Neuronal stem cell (in vitro differentiated cells): ENCODE measurements at regions not wholly inside any gene's neighbourhood (a gene's known extent, or its start where the extent isn't known, plus 50 kb on each side); places are given as distances from the start of the nearest gene placed in this dataset.

Source experiments
- DNase-seq: peaks from one replicate; pipeline ENCODE4 v3.0.0-alpha.2; 2013; ENCODE audit warnings: low spot score
- H2AFZ ChIP-seq: one replicate; pipeline ENCODE4 v1.6.1; 2013; ENCODE audit warnings: mild to moderate bottlenecking, low read length, inconsistent platforms
- H2AK5ac ChIP-seq: 2 replicates; pipeline ENCODE4 v1.6.1; 2013; ENCODE audit warnings: low read depth, mild to moderate bottlenecking, inconsistent platforms, low read length, moderate library complexity, mixed read lengths
- H2BK120ac ChIP-seq: 2 replicates; pipeline ENCODE4 v1.6.1; 2013; ENCODE audit warnings: low read depth, mild to moderate bottlenecking, inconsistent platforms, low read length, moderate library complexity, mixed read lengths
- H2BK12ac ChIP-seq: one replicate; pipeline ENCODE4 v1.6.1; 2013; ENCODE audit warnings: low read length, inconsistent platforms
- H2BK15ac ChIP-seq: 2 replicates; pipeline ENCODE4 v1.6.1; 2013; ENCODE audit warnings: mild to moderate bottlenecking, low read length, inconsistent platforms, mixed read lengths
- H2BK5ac ChIP-seq: one replicate; pipeline ENCODE4 v1.6.1; 2013; ENCODE audit warnings: inconsistent platforms, mild to moderate bottlenecking, low read length, moderate library complexity
- H3K14ac ChIP-seq: one replicate; pipeline ENCODE4 v1.6.1; 2013; ENCODE audit warnings: low read length, inconsistent platforms
- H3K18ac ChIP-seq: 2 replicates; pipeline ENCODE4 v1.6.1; 2013; ENCODE audit warnings: low read length, inconsistent platforms
- H3K23ac ChIP-seq: 2 replicates; pipeline ENCODE4 v1.6.1; 2013; ENCODE audit warnings: low read depth, mild to moderate bottlenecking, mixed read lengths, low read length, inconsistent platforms; ENCODE audit not compliant: poor library complexity
- H3K27ac ChIP-seq: replicated peaks from 3 replicates; pipeline ENCODE4 v1.5.1; 2013; ENCODE audit warnings: low read length, inconsistent platforms
- H3K27me3 ChIP-seq, 3 experiments: 2 replicates each; pipeline ENCODE4 v1.6.1; 2013; ENCODE audit warnings: low read length in 3 of 3, mild to moderate bottlenecking in 2 of 3, inconsistent platforms in 1 of 3, low read depth in 1 of 3, mixed read lengths in 1 of 3, moderate library complexity in 1 of 3; ENCODE audit not compliant: control insufficient read depth in 3 of 3, insufficient read depth in 3 of 3
- H3K36me3 ChIP-seq, 2 donors: replicated peaks in 1 of 2; 2 replicates each; pipeline ENCODE4 v1.6.1; 2013; ENCODE audit warnings: low read length in 2 of 2; ENCODE audit not compliant: control insufficient read depth in 2 of 2, insufficient read depth in 2 of 2
- H3K4ac ChIP-seq: 2 replicates; pipeline ENCODE4 v1.6.1; 2013; ENCODE audit warnings: inconsistent platforms, mild to moderate bottlenecking, low read length, moderate library complexity
- H3K4me1 ChIP-seq, 2 donors: 1 replicate in 1 of 2; 2 replicates in 1 of 2; pipeline ENCODE4 v1.6.1; 2013; ENCODE audit warnings: low read length in 2 of 2, low read depth in 1 of 2; ENCODE audit not compliant: control insufficient read depth in 2 of 2, insufficient read depth in 1 of 2
- H3K4me2 ChIP-seq: one replicate; pipeline ENCODE4 v1.6.1; 2013; ENCODE audit warnings: mild to moderate bottlenecking, low read length, inconsistent platforms; ENCODE audit not compliant: insufficient read depth, poor library complexity, severe bottlenecking
- H3K4me3 ChIP-seq, 2 donors: 2 replicates each; pipeline ENCODE4 v1.5.1; 2013; ENCODE audit warnings: low read length in 2 of 2, mild to moderate bottlenecking in 2 of 2, inconsistent platforms in 1 of 2, moderate library complexity in 1 of 2
- H3K79me1 ChIP-seq: one replicate; pipeline ENCODE4 v1.6.1; 2013; ENCODE audit warnings: low read depth, mild to moderate bottlenecking, inconsistent platforms, low read length, moderate library complexity
- H3K9ac ChIP-seq: one replicate; pipeline ENCODE4 v1.6.1; 2013; ENCODE audit warnings: mild to moderate bottlenecking, low read depth, low read length, inconsistent platforms; ENCODE audit not compliant: poor library complexity
- H3K9me3 ChIP-seq, 2 donors: replicated peaks in 1 of 2; 2 replicates each; pipeline versions ENCODE3 to v1.6.1; 2013; ENCODE audit warnings: low read length in 2 of 2, mild to moderate bottlenecking in 2 of 2, inconsistent platforms in 1 of 2, low read depth in 1 of 2, mixed read lengths in 1 of 2, moderate library complexity in 1 of 2; ENCODE audit not compliant: control insufficient read depth in 2 of 2, insufficient read depth in 1 of 2
- H4K8ac ChIP-seq: one replicate; pipeline ENCODE4 v1.6.1; 2013; ENCODE audit warnings: low read depth, mild to moderate bottlenecking, inconsistent platforms, low read length, moderate library complexity
- H4K91ac ChIP-seq: one replicate; pipeline ENCODE4 v1.6.1; 2013; ENCODE audit warnings: low read length, low read depth, mild to moderate bottlenecking, inconsistent platforms; ENCODE audit not compliant: poor library complexity
- WGBS, 2 donors: extraction: QIAGEN DNeasy Blood & Tissue Kit; methylation state at CpG; one replicate each; pipeline ENCODE4 v1.1.7; 2013; ENCODE audit warnings: missing lambda C conversion rate in 2 of 2, mixed read lengths in 1 of 2; ENCODE audit not compliant: insufficient read length in 2 of 2, insufficient replicate concordance in 1 of 2; ENCODE audit errors: extremely low coverage in 2 of 2; 5-methylcytosine and 5-hydroxymethylcytosine counted together

GRCh38 chr5:145441228-145441627 lies 393.9 kb downstream of the PRELID2 start:
- Histone ChIP-seq H2BK12ac (no peak overlapping the region), H2AK5ac (no peak overlapping the region), H3K27me3 (no peaks in the 10 kb centered on the region), H2AFZ (no peak overlapping the region), H3K14ac (no peak overlapping the region), H3K36me3 (no peaks in the 10 kb centered on the region), H3K9ac (no peak overlapping the region), H3K4me2 (no peak overlapping the region), H3K4me3 (no peak overlapping the region), H3K18ac (no peak overlapping the region), H3K9me3 (no peaks in the 10 kb centered on the region), H3K4ac (no peak overlapping the region), H4K8ac (no peak overlapping the region), H3K4me1 (peaks cover 0 to 8% of the 10 kb centered on the region in 2 donors), H3K79me1 (no peaks in the 10 kb centered on the region), H4K91ac (no peak overlapping the region), H2BK15ac (no peak overlapping the region), H2BK120ac (no peak overlapping the region), H2BK5ac (no peak overlapping the region), H3K27ac (no peak overlapping the region), H3K23ac (no peak overlapping the region)
- no peak for DNase-seq

GRCh38 chr5:145437627-145438026 lies 397.5 kb downstream of the PRELID2 start:
- Histone ChIP-seq H3K27me3 (no peaks in the 10 kb centered on the region), H3K9me3 (no peaks in the 10 kb centered on the region), H2AK5ac (no peak overlapping the region), H3K9ac (no peak overlapping the region), H2BK120ac (no peak overlapping the region), H2BK12ac (no peak overlapping the region), H2BK15ac (no peak overlapping the region), H2BK5ac (no peak overlapping the region), H3K36me3 (no peaks in the 10 kb centered on the region), H3K18ac (no peak overlapping the region), H3K23ac (no peak overlapping the region), H3K27ac (no peak overlapping the region), H3K4me1 (peaks cover 0 to 7% of the 10 kb centered on the region in 2 donors), H2AFZ (no peak overlapping the region), H4K8ac (no peak overlapping the region), H3K4me3 (no peak overlapping the region), H3K4ac (no peak overlapping the region), H3K79me1 (no peaks in the 10 kb centered on the region), H3K14ac (no peak overlapping the region), H4K91ac (no peak overlapping the region), H3K4me2 (no peak overlapping the region)
- WGBS, 2 donors: no CpG with 5 or more reads among the region's 3 CpGs
- no peak for DNase-seq

GRCh38 chr5:145433077-145433476 lies 402.1 kb downstream of the PRELID2 start:
- H3K79me1 ChIP-seq: no peaks in the 10 kb centered on the region
- no peaks in the 10 kb centered on the region for H3K9me3 ChIP-seq
- H4K91ac ChIP-seq: no peak overlapping the region
- no peak overlapping the region for H3K27ac ChIP-seq
- no peak overlapping the region for H2BK15ac ChIP-seq
- no peak overlapping the region for H4K8ac ChIP-seq
- H3K4ac ChIP-seq: no peak overlapping the region
- DNase-seq: no peak
- no peak overlapping the region for H2BK12ac ChIP-seq
- no peak overlapping the region for H2BK120ac ChIP-seq
- H3K4me3 ChIP-seq: no peak overlapping the region
- no peak overlapping the region for H2BK5ac ChIP-seq
- no peak overlapping the region for H3K14ac ChIP-seq
- no peak overlapping the region for H3K23ac ChIP-seq
- H2AFZ ChIP-seq: no peak overlapping the region
- no peaks in the 10 kb centered on the region for H3K4me1 ChIP-seq
- H3K36me3 ChIP-seq: no peaks in the 10 kb centered on the region
- no peak overlapping the region for H3K4me2 ChIP-seq
- H3K27me3 ChIP-seq: no peaks in the 10 kb centered on the region
- H2AK5ac ChIP-seq: no peak overlapping the region
- WGBS, 2 donors: no CpG with 5 or more reads among the region's 3 CpGs
- no peak overlapping the region for H3K18ac ChIP-seq
- H3K9ac ChIP-seq: no peak overlapping the region

- no CpG with 5 or more reads among the region's 3 CpGs for WGBS, 2 donors
Observed at GRCh38 chr5:145429170-145429569, 406.0 kb downstream of the PRELID2 start.

More at GRCh38 chr5:145429170-145429569, 406.0 kb downstream of the PRELID2 start:
- Histone ChIP-seq H2BK5ac (no peak overlapping the region), H2BK120ac (no peak overlapping the region), H3K14ac (no peak overlapping the region), H3K36me3 (no peaks in the 10 kb centered on the region), H2BK15ac (no peak overlapping the region), H4K91ac (no peak overlapping the region), H3K18ac (no peak overlapping the region), H3K23ac (no peak overlapping the region), H3K27ac (no peak overlapping the region), H3K4me3 (no peak overlapping the region), H3K9me3 (no peaks in the 10 kb centered on the region), H3K4me2 (no peak overlapping the region), H3K27me3 (no peaks in the 10 kb centered on the region), H3K9ac (no peak overlapping the region), H2AFZ (no peak overlapping the region), H2BK12ac (no peak overlapping the region), H3K4me1 (no peaks in the 10 kb centered on the region), H3K4ac (no peak overlapping the region), H2AK5ac (no peak overlapping the region), H4K8ac (no peak overlapping the region), H3K79me1 (no peaks in the 10 kb centered on the region)
- DNase-seq: no peak
